GM12874 (cell line): ENCODE measurements at regions not wholly inside any gene's neighbourhood (a gene's known extent, or its start where the extent isn't known, plus 50 kb on each side); places are given as distances from the start of the nearest gene placed in this dataset.

Experiments
- TF ChIP-seq, protein P1 (sequence below): IDR thresholded peaks from 2 replicates; pipeline ENCODE4 v1.5.1; 2011; ENCODE audit warnings: low read depth, mild to moderate bottlenecking, control low read depth, low read length, moderate library complexity; ENCODE audit not compliant: insufficient read depth

DNA sequence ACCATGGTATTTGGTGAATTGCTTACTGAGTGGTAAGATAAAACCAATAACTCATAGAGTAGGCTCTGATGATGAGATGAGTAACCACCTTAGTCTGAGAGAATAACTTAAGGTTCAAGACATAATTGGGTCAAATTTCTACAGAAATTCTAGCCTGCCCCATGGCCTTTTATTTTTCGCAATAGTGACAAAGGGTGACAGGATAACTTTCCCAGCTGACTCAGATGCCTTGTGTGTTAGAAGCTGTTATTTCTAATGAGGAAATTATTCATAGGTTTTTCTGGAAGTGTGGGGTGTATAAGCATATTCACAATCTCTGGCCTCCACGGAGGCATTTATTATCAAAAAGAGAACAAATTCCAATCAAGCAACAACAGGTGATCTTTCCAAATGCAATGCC is 159.0 kb downstream of the NUP35 start:
- TF ChIP-seq, protein P1, sequence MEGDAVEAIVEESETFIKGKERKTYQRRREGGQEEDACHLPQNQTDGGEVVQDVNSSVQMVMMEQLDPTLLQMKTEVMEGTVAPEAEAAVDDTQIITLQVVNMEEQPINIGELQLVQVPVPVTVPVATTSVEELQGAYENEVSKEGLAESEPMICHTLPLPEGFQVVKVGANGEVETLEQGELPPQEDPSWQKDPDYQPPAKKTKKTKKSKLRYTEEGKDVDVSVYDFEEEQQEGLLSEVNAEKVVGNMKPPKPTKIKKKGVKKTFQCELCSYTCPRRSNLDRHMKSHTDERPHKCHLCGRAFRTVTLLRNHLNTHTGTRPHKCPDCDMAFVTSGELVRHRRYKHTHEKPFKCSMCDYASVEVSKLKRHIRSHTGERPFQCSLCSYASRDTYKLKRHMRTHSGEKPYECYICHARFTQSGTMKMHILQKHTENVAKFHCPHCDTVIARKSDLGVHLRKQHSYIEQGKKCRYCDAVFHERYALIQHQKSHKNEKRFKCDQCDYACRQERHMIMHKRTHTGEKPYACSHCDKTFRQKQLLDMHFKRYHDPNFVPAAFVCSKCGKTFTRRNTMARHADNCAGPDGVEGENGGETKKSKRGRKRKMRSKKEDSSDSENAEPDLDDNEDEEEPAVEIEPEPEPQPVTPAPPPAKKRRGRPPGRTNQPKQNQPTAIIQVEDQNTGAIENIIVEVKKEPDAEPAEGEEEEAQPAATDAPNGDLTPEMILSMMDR: no peak

DNA sequence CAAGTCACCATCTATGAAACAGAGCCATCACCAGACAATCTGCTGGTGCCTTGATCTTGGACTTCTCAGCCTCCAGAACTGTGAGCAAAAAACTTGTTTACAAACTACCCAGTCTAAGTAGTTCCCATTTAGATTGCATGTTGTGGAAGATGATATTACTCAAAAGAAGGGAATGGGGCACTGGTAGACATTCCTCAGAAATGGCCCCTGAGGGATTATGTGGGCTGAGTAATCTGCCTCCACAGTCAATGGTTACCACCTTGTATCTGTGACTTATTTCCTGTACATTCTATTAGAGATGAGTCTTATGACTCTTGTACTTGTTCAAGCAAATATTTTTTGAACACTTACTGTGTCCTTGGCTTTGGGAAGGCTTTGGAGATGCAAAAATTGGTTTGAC is 160.4 kb downstream of the NUP35 start:
- TF ChIP-seq, protein P1: no peak

DNA sequence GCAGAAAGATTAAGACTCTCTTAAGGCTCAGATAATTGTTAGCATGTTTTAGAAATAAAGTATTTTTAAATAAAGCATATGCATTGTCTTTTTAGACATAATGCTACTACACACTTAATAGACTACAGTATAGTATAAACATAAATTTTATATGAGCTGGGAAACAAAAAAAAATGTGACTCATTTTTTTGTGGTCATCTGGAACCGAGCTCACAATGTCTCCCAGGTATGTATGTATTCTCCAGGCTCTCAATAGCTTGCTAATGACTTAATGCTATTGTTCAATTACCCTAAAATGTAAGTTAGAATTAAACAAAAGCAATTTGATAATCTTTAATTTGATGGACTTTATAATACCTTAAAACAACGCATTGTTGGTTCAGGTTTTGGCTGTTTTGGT is 167.2 kb downstream of the NUP35 start:
- TF ChIP-seq, protein P1: no peak

DNA sequence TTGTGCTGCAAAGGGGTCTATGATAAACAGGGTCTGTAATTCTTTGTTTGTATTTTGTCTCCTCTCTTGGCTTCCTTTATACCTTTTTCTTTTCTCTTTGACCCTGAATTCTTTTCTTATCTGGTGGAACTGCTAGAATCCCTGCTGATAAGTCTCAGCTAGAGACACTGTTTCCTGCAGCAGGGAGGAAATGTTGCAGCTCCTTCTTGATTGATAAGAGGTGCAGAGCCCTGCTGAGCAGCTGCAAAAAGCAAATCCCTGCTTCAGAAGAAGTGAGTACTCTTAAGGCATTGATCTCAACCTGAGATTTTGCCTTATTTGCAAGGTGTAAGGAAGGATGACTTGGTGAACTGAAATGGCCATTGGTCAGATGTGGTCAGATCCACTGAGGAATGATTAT is 167.8 kb downstream of the NUP35 start:
- TF ChIP-seq, protein P1: no peak

DNA sequence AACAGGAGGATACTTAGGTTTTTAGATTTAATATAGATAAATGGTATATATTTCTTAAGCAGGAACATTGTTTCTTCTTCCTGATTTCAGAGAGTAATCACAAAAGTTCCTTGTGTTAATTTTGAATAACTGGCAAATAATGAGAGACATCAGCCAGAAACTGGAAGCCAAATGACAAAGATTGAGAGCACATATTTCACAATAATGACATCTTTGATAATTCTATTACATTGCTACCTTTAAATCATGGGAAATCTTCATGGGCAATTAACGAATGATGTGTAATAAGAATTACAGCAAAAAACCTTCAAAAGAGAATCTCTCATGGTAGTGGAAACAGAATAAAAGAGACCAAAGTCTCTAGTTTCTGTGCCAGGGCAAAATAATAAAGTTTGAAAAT is 215.1 kb downstream of the NUP35 start:
- TF ChIP-seq, protein P1: no peak

DNA sequence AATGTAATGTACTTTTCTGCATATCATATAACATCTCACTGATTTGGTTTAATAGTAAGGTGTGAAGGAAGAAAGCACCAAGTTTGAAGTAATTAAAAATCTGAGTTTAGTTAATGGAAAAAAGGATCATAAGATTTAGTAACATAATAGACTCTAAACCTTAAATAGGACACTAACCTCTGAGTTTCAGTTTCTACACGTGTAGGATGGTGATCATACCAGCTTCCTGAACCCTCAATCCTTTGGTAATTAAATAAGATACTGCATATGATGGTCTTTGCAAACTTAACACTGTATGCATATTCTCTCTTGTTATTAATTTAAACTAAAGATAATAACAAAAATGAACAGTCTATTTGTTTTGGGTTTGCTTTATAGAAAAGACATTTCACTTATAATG is 216.8 kb downstream of the NUP35 start:
- TF ChIP-seq, protein P1: no peak

DNA sequence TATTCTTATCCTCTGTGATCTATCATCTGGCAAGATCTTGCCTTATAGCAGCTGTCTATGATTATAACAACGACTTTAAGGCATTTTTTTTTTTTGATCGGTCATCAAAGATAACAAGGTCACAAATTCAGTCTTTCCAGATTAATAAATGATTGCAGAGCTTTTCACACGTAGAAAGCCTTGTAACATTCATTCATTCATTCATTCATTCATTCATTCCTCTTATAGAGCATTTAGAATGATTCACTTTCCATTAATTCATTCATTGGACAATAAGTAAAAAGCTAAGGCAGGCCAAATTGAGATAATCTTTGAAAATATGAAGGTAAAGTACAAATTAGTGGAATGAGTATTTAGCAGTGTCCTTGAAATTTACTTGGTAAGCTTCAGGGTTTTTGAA is 223.7 kb downstream of the NUP35 start:
- TF ChIP-seq, protein P1: no peak

DNA sequence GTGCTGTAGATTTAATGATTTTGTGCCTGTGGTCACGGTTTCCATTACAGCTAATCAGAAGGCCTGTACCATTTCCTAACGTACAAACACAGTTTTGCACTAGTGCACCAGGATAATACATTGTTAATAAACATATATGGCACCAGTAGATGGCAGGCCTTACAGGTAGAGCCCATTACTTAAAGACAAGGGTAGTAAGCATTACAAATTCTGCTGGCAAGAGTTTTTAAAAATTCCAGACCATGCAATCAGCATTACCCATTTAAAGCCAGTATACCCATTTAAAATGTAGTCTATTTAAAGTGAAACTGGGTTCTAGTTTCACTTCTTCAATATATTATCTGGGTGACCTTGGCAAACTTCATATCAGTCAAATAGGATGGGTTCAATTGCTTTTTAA is 224.2 kb downstream of the NUP35 start:
- TF ChIP-seq, protein P1: no peak
